ENCODE measurements at regions not wholly inside any gene's neighbourhood (a gene's known extent, or its start where the extent isn't known, plus 50 kb on each side); places are given as distances from the start of the nearest gene placed in this dataset.

DNA sequence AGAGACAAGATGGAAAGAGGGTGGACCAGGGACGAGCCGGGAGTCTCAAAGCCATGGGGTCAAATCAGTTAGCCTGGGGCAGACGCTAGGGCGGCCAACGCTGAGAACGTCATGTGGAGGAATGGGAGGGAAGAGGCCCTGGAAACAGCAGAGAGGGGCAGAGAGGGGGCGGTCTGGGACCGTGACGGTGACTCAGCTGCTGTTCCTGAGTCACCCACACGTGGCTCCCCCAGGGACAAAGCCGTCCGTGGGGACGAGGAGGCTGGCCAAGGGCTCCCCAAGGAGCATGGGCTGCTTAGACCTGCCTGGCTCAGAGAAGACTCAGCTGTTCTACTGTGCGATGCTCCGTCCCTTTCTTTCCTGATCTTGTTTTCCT is 108.4 kb upstream of the LRPAP1 start (continued):
- TF ChIP-seq LCORL (IDR thresholded peaks at IDR 0.05) (no peak), LCORL (CRISPR knock-in tag; IDR thresholded peaks at IDR 0.05) (no peak), KMT2A (CRISPR knock-in tag; IDR thresholded peaks at IDR 0.05) (no peak), ZNF232 (CRISPR knock-in tag; IDR thresholded peaks at IDR 0.05; ENCODE audit: borderline replicate concordance) (no peak), WIZ (CRISPR knock-in tag; IDR thresholded peaks at IDR 0.05) (no peak), BORCS8-MEF2B (CRISPR knock-in tag; IDR thresholded peaks at IDR 0.05) (no peak), TBX3 (IDR thresholded peaks at IDR 0.05; ENCODE audit: borderline replicate concordance) (no peak)

DNA sequence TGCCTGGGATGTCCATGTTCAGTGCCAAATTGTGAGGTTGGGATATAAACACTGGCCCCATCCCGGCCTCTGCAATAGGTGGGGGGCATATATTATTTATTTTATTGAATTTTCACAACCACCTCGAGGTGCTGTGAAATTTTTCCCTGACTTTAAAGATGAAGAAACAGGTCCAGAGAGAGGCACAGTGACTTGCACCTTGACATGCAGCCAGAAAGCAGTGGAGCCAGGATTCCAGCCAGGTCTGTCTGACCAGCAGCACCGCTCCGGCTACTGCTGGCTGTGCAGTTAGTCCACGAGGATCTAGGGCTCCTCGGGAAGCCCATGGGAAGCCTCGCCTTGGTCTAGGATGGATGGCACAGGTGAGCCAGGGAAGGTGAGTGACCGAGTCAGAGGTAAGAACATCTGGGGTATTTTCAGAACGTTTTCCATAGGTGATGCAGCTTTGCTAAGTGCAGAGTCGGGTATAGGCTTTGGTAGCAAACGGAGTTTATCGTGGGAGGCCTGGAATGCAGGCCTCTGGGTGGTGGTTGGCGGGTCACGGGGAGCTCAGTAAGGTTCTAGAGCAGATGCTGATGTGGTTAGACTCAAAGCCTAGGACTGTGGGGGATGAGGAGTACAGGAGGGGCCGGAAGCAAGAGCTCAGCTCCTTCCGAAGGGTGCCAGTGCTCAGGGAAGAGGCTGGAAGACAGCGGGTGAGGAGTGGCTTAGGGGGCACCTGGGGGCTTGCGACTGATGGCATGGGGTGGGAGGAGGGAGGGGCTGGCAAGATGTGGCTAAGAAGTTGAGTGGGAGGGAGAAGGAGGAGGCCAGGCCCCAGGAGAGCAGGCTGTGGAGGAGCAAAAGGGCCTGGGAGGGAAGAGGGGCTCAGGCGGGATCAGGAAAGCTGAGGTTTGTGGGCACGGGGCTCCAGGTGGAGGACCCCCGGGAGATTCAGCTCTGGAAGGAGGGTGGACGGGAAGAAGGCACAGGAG is 107.7 kb upstream of the LRPAP1 start:
- Histone ChIP-seq H3K4me1 (ENCODE audit: insufficient read depth, low read length) (no peaks in the 10 kb centered on the region), H3K79me2 (ENCODE audit: insufficient read depth, low read length) (no peaks in the 10 kb centered on the region), H3K27me3 (ENCODE audit: control insufficient read depth in 1 of 2, insufficient read depth in 2 of 2, low read length in 2 of 2) (peaks cover 15 to 54% of the 10 kb centered on the region in 2 experiments; a peak in 4 of 5 replicates), H2AFZ (ENCODE audit: low read length) (no peak overlapping the region), H3K4me2 (ENCODE audit: low read depth, low read length) (no peak overlapping the region), H4K20me1 (ENCODE audit: insufficient read depth, low read length) (no peaks in the 10 kb centered on the region), H3K36me3 (replicated peaks in 1 of 2; ENCODE audit: control insufficient read depth in 1 of 2, insufficient read depth in 2 of 2, low read length in 2 of 2) (no peaks in the 10 kb centered on the region; a peak in 1 of 5 replicates), H3K4me3 (replicated peaks in 1 of 3; ENCODE audit: insufficient read depth in 1 of 3, low read depth in 2 of 3, low read length in 3 of 3) (no peak overlapping the region), H3K9ac (ENCODE audit: insufficient read depth, low read depth, low read length) (no peak overlapping the region), H3K27ac (ENCODE audit: extremely low read length, insufficient read depth, low read length) (no peak overlapping the region), H3K9me3 (ENCODE audit: low read length) (no peaks in the 10 kb centered on the region)
- intact Hi-C loops (cut with micrococcal nuclease; ENCODE audit: unreplicated experiment) (no loop called here), in situ Hi-C loops (cut with HindIII; ENCODE audit: extremely low pct_ligation_motif_present, low pct_unique_long_range_greater_than_20kb) (no loop called here)
- ChIA-PET POLR2A (no interaction called here), CTCF (ENCODE audit: low intra/inter-chr PET ratio, low total read pairs) (no interaction called here)
- FAIRE-seq (no peak), DNase-seq (ENCODE audit: low spot score) (no peak), ATAC-seq (no peak)
- WGBS (ENCODE audit: low lambda C conversion rate), result 32% methylated on average over 22 of the region's 22 CpGs
- BruUV-seq (replicated peaks), result no TSS peak
- TF ChIP-seq FOXC1 (CRISPR knock-in tag; IDR thresholded peaks at IDR 0.05; ENCODE audit: borderline replicate concordance), result no peak
- TF ChIP-seq ZNF629 (CRISPR knock-in tag; conservative IDR thresholded peaks at IDR 0.05), result no peak
- no peak for TF ChIP-seq ZSCAN25 (CRISPR knock-in tag; IDR thresholded peaks at IDR 0.05)
- TF ChIP-seq REXO4 (CRISPR knock-in tag; IDR thresholded peaks at IDR 0.05; ENCODE audit: borderline replicate concordance), result no peak
- TF ChIP-seq THYN1 (CRISPR knock-in tag; IDR thresholded peaks at IDR 0.05; ENCODE audit: borderline replicate concordance, low read depth), result no peak
- TF ChIP-seq KAT2B (IDR thresholded peaks at IDR 0.05; ENCODE audit: borderline replicate concordance, low read depth, low read length), result no peak
- no peak for TF ChIP-seq SPEN (CRISPR knock-in tag; IDR thresholded peaks at IDR 0.05; ENCODE audit: low read depth)
- no peak for TF ChIP-seq TBL1XR1 (IDR thresholded peaks at IDR 0.05; ENCODE audit: borderline replicate concordance, low read length, partially characterized antibody)
- TF ChIP-seq ZNF790 (CRISPR knock-in tag; IDR thresholded peaks at IDR 0.05; ENCODE audit: borderline replicate concordance), result no peak
- TF ChIP-seq MAZ (IDR thresholded peaks at IDR 0.05; ENCODE audit: borderline replicate concordance, low read depth, low read length), result no peak
- no peak for TF ChIP-seq MAZ (CRISPR knock-in tag; IDR thresholded peaks at IDR 0.05; ENCODE audit: low read depth)
- TF ChIP-seq, protein P1, sequence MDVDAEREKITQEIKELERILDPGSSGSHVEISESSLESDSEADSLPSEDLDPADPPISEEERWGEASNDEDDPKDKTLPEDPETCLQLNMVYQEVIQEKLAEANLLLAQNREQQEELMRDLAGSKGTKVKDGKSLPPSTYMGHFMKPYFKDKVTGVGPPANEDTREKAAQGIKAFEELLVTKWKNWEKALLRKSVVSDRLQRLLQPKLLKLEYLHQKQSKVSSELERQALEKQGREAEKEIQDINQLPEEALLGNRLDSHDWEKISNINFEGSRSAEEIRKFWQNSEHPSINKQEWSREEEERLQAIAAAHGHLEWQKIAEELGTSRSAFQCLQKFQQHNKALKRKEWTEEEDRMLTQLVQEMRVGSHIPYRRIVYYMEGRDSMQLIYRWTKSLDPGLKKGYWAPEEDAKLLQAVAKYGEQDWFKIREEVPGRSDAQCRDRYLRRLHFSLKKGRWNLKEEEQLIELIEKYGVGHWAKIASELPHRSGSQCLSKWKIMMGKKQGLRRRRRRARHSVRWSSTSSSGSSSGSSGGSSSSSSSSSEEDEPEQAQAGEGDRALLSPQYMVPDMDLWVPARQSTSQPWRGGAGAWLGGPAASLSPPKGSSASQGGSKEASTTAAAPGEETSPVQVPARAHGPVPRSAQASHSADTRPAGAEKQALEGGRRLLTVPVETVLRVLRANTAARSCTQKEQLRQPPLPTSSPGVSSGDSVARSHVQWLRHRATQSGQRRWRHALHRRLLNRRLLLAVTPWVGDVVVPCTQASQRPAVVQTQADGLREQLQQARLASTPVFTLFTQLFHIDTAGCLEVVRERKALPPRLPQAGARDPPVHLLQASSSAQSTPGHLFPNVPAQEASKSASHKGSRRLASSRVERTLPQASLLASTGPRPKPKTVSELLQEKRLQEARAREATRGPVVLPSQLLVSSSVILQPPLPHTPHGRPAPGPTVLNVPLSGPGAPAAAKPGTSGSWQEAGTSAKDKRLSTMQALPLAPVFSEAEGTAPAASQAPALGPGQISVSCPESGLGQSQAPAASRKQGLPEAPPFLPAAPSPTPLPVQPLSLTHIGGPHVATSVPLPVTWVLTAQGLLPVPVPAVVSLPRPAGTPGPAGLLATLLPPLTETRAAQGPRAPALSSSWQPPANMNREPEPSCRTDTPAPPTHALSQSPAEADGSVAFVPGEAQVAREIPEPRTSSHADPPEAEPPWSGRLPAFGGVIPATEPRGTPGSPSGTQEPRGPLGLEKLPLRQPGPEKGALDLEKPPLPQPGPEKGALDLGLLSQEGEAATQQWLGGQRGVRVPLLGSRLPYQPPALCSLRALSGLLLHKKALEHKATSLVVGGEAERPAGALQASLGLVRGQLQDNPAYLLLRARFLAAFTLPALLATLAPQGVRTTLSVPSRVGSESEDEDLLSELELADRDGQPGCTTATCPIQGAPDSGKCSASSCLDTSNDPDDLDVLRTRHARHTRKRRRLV (CRISPR knock-in tag; IDR thresholded peaks at IDR 0.05), result no peak
- TF ChIP-seq IKZF1 (IDR thresholded peaks at IDR 0.05), result no peak
